GM18499 (cell line): ENCODE measurements at regions not wholly inside any gene's neighbourhood (a gene's known extent, or its start where the extent isn't known, plus 50 kb on each side); places are given as distances from the start of the nearest gene placed in this dataset.

Experiments
- ATAC-seq: cut with Tn5 transposase; IDR thresholded peaks from one replicate; pipeline ENCODE4 v1.9.1; 2021; ENCODE audit warnings: moderate number of reproducible peaks; ENCODE audit not compliant: insufficient read depth, unreplicated experiment

DNA sequence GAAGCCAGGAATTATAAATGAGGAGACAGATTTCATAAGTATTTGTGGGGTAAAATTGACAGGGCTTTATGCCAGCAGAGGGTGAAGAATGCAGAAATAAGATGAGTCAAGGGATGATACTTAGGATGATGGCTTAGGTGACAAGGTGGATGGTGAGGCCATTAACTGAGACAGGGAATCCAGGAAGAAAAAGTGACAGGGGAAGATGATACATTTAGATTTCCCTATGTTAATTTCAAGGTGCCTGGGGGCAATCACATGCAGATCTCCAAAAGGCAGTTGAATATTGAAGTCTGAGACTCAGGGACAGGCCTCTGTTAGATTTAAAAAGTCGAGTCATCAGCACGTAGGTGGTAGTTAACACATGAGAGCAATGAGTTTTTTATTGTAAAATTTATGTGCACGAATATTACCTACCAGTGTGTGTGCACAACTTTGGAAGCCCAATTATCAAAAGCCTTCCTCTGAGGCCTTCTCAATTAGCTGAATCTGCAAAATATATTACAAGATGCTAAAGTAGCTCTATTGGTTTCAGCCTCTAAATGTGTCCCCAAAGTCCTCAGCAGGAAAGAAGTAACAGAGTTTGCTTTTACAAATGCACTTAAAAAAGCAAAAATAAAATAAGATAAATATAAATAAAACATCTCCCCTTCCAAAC, 67.9 kb upstream of the CHL1 start:
- no peak for ATAC-seq

DNA sequence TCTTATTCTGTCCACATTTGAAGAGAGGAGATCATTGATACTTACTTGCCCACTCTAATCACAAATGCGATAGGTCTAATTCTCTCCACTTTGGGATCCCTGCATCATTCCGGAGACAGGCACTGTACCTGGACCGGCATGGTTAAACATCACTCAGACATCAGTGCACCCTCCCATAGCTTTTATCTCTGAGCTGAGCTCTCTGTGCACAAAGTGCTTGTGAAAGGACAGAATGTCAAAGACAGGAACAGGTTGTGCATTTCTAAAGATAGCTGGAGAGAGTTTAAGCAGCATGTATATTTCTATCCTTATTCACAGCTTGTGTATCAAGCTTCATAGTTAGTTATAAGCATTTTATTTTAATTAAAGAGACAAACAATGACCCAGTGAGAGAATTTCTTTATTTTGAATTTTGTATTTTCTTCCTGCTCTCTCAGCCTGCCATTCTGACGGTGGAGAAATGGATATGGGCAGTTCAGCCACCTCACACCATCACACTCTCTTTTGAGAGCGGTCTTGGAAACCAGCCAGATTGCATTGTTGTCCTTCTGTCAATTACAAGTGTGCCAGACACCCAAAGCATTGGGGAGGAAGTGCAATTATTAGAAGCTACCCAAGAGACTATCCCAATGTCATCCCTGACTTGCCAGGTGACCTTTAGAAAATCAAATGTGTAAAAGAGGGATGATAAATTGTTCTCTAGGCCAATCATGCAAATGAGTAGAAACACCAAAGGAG, 65.2 kb upstream of the CHL1 start:
- ATAC-seq: no peak

DNA sequence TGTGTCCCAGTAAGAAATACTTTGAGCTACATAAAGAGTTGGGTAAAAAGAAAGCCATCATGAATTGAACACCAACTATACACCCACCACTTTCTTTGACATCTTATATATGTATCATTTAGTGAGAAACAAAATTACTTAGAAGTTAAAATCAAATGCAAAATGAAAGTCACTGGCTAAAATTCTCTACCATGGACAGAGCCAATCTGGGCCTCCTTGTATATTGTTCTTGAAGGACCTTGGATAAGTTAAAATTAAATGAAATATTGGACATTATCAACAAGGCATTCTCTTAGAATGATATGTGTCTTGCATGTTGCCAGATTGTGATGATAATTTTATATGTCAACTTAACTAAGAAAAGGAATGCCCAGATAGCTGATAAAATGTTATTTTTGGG, 64.2 kb upstream of the CHL1 start:
- ATAC-seq: no peak

DNA sequence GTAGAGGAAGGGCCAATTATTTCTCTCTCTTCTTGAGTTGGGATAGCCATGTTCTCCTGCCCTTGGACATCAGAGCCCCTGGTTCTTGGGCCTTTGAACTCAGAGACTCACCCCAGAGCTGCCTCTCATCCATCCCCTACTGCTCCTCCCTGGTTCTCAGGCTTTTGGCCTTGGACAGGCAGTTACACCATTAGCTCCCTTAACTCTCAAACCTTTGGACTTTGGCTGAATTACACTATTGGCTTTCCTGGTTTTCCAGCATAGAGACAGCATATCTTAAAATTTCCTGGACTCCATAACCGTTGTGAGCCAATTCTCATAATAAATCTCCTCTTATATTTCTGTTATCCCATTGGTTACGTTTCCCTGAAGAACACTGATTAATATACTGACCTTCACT, 63.7 kb upstream of the CHL1 start:
- no peak for ATAC-seq

DNA sequence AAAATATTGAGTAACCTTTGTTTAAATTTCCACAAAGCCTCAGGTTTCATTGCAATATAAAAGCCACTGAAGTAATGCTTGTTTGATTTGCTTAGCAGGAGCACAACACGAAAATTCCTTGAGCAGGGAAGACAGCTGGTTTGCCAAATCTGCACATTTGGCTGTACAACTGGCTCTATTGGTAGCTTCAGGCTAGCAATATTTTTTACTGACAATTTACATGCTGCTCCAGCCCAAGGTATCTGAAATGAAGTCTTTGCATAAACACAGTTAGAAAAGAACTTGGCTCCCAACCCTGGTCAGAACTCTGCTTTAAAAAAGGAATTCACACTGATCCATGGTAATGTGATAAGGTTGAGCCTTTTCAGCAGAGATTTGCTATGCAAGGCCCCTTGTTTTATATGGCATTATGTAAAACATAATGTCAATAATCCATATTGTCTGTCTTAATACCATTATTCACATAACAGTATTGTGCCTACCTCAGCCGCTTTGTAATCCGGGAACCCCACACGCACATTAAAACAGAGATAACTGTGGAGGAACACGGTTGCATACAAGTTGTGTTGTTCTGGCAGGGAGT, 55.7 kb upstream of the CHL1 start:
- no peak for ATAC-seq
